ENCODE measurements at regions not wholly inside any gene's neighbourhood (a gene's known extent, or its start where the extent isn't known, plus 50 kb on each side); places are given as distances from the start of the nearest gene placed in this dataset.
A peak's percentile ranks its signal among the peaks of the same experiment; 100 is the strongest.
"Not testable (repeated sequence)": the region's sequence is repeated elsewhere in the genome, so short reads cannot be mapped to it uniquely, and the experiment has no call there.

DNA sequence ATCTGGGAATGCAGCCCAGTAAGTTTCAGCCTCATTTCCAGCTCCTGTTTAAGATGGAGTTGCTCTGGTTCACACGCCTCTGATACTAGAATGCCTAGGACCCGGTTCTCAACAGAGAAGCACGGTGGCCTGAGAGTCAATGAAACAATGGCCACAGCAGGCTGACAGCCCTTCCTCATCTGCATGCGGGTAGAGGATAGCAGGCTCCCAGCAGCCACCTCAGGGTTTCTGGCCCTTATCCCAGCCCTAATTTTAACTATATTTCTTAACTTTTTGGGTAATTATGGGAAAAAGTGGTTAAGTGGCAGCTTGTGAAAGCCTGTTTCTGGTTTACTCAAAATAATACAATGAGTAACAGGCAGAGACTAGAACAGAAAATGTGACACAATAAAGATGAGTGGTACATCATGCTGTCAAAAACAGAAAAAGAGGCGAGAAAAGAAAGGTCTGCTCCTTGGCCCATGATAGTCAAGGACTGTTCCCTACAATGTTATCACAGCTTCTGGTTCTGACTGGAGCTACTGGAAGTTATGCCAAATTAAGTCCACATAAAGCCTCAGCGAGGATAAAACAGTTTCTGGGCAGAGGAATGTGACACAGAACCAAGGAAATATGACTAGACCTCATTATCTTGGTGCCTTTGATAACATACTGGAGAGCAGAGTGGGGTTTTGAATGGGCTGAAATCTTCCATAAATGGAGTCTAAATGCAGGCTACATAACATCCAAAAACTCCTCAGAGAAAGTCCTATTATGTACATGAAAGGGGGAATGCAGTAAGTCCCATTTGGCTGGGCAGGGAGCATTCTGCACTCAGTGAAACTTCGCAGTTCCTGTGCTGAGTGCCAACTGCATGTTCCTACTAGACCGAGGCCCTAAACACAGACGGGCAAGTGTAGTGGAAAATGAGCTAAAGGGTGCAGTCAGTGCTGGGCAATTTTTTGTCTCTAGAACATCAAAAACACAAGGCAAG lies 92.1 kb downstream of the NIBAN1 start:
- ATAC-seq (replicated peaks in 1 of 2) (peak; percentile 82 to 87), DNase-seq (peak in 1 of 2 donors; percentile 24)
- peaks cover 48% of the 10 kb centered on the region for H3K4me1 Mint-ChIP-seq (ENCODE audit: low read depth)
- peak overlapping the region; percentile 48 to 65 for H3K4me3 Mint-ChIP-seq
- peaks cover 39% of the 10 kb centered on the region for H3K27me3 Mint-ChIP-seq (ENCODE audit: low read depth)
- H3K9me3 Mint-ChIP-seq = peaks cover 0 to 3% of the 10 kb centered on the region in 2 donors
- peak overlapping the region; percentile 80 for H3K27ac Mint-ChIP-seq
- peaks cover 5 to 21% of the 10 kb centered on the region in 2 donors for H3K36me3 Mint-ChIP-seq (ENCODE audit: insufficient read depth in 2 of 2)

DNA sequence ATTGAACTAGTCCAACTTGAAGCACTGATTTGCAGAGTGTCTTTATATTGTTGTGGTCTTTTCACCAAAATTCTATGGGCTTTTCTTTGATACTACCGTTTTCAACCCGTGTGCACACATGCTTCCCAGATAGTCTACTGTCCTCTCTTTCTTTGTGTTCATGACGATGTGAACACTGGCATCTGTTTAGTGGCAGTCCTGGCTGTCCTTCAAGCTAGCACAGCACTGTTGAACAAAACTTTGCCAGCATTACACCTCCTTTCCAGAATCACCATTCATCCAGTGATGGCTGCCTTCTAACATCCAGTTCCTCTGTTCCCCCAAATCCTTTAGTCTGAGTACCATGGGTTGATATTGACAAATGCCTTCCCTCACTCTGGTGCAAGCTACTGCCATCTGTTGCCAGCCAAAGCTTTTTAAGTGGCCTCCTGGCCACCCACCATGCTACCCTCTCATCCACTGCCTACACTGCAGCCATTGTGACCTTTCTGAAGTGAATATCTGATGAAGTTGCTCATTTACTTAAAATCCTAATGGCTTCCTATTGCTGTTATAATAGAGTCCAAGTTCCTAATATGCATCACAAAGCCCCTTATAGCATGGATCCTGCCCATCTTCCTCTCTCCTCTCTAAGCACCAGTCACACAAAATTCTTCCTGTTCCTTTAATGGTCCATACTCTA lies 94.3 kb downstream of the NIBAN1 start:
- Mint-ChIP-seq H3K27me3 (ENCODE audit: low read depth) (peaks cover 30% of the 10 kb centered on the region), H3K4me1 (ENCODE audit: low read depth) (peaks cover 51% of the 10 kb centered on the region), H3K36me3 (ENCODE audit: insufficient read depth in 2 of 2) (peaks cover 8 to 20% of the 10 kb centered on the region in 2 donors), H3K9me3 (peaks cover 0 to 3% of the 10 kb centered on the region in 2 donors), H3K27ac (peak overlapping the region; percentile 26), H3K4me3 (no peak overlapping the region)
- DNase-seq (no peak), ATAC-seq (replicated peaks in 1 of 2) (no peak)

DNA sequence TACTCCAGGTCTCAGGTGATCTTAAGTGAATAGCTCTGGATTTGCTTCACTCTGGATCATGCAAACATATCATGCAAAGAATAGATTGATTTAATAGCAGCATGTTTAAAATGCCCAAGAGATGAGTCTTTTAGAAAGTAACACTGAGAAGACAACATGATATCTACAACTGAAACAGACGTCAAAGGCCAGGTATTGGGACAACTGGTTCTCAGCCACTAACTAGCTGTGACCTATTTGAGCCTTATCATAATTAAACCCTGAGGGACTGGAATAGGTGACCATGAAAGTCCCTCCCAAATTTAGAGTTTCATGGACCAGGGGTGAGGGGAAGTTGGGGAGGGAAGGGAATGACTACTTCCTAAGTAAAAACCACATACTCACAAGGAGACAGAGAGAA lies 95.7 kb downstream of the NIBAN1 start:
- Mint-ChIP-seq H3K4me3 (no peak overlapping the region), H3K27me3 (ENCODE audit: low read depth) (peaks cover 30% of the 10 kb centered on the region), H3K9me3 (peaks cover 0 to 3% of the 10 kb centered on the region in 2 donors), H3K27ac (no peak overlapping the region), H3K36me3 (ENCODE audit: insufficient read depth in 2 of 2) (peaks cover 8 to 17% of the 10 kb centered on the region in 2 donors), H3K4me1 (ENCODE audit: low read depth) (peaks cover 42% of the 10 kb centered on the region)
- no peak for ATAC-seq (replicated peaks in 1 of 2)
- DNase-seq = no peak

DNA sequence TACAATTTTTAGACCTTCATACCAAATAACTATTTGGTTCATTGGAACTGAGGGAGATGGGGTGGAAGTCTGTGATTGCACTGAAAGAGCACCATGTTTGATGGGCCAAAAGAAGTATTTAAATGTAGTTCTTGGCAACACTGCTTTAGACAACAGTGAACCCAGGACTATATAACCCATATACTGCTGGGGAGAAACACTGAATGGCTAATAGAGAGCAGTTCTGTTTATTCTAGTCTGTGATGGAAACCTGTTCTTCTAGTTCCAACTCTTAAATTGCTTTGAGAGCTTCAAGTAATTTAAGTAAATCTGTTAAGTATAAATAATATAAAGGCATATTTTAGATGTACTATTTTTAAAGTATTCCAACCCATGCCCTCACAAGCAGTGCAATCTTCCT lies 96.3 kb downstream of the NIBAN1 start:
- Mint-ChIP-seq H3K27me3 (ENCODE audit: low read depth) (peaks cover 36% of the 10 kb centered on the region), H3K27ac (no peak overlapping the region), H3K36me3 (ENCODE audit: insufficient read depth in 2 of 2) (peaks cover 9 to 20% of the 10 kb centered on the region in 2 donors), H3K4me3 (no peak overlapping the region), H3K4me1 (ENCODE audit: low read depth) (peaks cover 36% of the 10 kb centered on the region), H3K9me3 (peaks cover 0 to 5% of the 10 kb centered on the region in 2 donors)
- DNase-seq = no peak
- ATAC-seq (replicated peaks in 1 of 2) = no peak

DNA sequence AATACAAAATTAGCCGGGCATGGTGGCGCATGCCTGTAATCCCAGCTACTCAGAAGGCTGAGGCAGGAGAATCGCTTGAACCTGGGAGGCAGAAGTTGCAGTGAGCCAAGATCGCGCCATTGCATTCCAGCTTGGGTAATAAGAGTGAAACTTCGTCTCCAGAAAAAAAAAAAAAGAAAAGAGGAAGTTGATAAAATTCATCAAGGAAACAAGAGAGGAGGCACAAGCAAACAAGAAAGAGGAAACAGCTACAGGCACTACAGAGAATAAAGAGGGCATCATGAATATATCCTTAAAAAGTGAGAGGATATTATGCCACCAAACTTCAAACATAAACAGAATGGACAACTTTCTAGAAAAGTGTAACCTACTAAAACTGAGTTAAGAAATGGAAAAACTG lies 98.3 kb downstream of the NIBAN1 start:
- not testable (repeated sequence) for ATAC-seq (replicated peaks in 1 of 2); H3K9me3 Mint-ChIP-seq; H3K4me3 Mint-ChIP-seq; H3K27ac Mint-ChIP-seq; DNase-seq
- Mint-ChIP-seq H3K27me3 (ENCODE audit: low read depth) (peaks cover 43% of the 10 kb centered on the region), H3K4me1 (ENCODE audit: low read depth) (peaks cover 17% of the 10 kb centered on the region), H3K36me3 (ENCODE audit: insufficient read depth in 2 of 2) (peaks cover 11 to 20% of the 10 kb centered on the region in 2 donors)

DNA sequence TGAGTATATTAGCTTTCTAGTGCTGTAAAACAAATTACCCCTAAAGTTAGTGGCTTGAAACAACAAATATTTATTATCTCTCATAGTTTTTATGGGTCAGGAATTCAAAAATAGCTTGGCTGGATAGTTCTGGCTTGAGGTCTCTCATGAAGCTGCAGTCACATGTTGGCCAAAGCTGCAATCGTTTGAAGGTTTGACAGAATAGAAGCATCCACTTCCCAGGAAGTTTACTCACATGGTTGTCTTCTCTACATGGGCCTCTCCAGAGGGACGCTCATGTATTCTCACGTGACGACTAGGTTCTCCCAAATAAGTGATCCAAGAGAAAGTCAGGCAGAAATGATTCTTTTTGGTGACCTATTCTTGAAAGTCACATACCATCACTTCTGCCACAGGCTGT lies 99.1 kb downstream of the NIBAN1 start:
- Mint-ChIP-seq H3K36me3 (ENCODE audit: insufficient read depth in 2 of 2) (peaks cover 8 to 15% of the 10 kb centered on the region in 2 donors), H3K4me3 (no peak overlapping the region), H3K4me1 (ENCODE audit: low read depth) (peaks cover 21% of the 10 kb centered on the region), H3K27ac (no peak overlapping the region), H3K9me3 (peaks cover 0 to 2% of the 10 kb centered on the region in 2 donors), H3K27me3 (ENCODE audit: low read depth) (peaks cover 38% of the 10 kb centered on the region)
- ATAC-seq (replicated peaks in 1 of 2) (no peak), DNase-seq (no peak)

DNA sequence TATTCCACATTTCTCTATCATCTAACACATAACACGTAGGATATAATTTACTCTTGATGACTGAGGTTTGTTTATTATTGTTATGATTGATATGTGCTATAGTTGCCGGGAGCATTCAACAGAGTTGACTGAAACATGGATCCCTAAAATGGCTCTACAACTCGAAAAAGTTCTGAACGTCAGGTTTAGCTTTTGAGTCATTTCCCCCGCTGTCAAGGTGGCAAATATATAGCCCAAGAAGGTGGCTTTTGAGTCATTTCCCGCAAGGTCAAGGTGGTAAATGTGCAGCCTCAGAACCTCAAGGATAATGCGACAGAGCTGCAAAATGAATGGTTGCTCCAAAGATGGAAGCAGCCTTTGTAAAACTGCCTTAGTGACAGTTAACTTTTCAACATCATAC lies 104.0 kb downstream of the NIBAN1 start:
- peak overlapping the region in 1 of 2 donors; percentile 36 for H3K4me3 Mint-ChIP-seq
- DNase-seq = peak; percentile 63 to 70
- ATAC-seq (replicated peaks in 1 of 2) = peak; percentile 42 to 56
- peaks cover 56% of the 10 kb centered on the region for H3K4me1 Mint-ChIP-seq (ENCODE audit: low read depth)
- H3K27ac Mint-ChIP-seq = peak overlapping the region; percentile 55
- peaks cover 0 to 2% of the 10 kb centered on the region in 2 donors for H3K9me3 Mint-ChIP-seq
- peaks cover 11 to 15% of the 10 kb centered on the region in 2 donors for H3K36me3 Mint-ChIP-seq (ENCODE audit: insufficient read depth in 2 of 2)
- peaks cover 13% of the 10 kb centered on the region for H3K27me3 Mint-ChIP-seq (ENCODE audit: low read depth)

DNA sequence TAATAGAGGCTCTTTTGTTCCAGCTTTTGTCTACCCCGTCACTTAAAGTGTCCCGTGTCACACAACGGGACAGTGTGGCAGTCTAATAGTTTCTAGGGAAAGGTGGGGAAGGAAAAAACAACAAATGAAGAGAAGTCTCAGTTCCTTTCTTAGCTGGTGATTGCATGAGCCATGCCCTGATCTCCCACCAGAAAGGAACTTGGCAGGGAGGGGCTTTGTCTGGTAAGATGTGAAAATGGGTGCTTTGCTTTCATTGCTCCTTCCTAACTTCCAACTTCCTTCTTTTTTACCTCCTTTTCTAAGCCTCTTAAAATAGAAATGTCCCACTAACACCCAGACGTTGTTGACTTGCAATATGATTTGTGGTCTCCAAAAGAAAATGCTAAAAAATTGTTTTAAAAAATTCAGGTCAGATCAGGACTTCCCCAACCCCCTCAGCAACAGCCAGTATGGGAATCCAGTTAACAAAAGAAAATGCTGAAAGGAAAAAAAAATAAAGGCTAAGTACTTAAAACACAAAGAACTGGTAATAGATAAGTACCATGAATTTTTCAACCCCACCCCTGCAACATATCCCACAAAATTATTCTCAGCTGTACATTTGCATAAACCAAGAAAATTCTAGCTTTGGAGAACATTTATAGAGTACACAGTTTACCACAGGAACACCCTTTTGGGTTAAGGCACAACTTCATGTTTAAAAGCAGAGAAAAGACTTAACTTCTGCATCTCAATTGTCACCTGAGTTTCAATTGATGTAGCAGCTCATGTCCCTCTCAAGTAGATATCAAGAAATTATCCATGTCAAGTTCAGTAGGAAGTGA lies 106.2 kb downstream of the NIBAN1 start:
- Mint-ChIP-seq H3K27me3 (ENCODE audit: low read depth) (peaks cover 15% of the 10 kb centered on the region), H3K4me3 (peak overlapping the region; percentile 78 to 90), H3K4me1 (ENCODE audit: low read depth) (peaks cover 60% of the 10 kb centered on the region), H3K27ac (peak overlapping the region; percentile 65), H3K9me3 (peaks cover 0 to under 1% of the 10 kb centered on the region in 2 donors), H3K36me3 (ENCODE audit: insufficient read depth in 2 of 2) (peaks cover 10 to 19% of the 10 kb centered on the region in 2 donors)
- ATAC-seq (replicated peaks in 1 of 2) (no peak), DNase-seq (no peak)

DNA sequence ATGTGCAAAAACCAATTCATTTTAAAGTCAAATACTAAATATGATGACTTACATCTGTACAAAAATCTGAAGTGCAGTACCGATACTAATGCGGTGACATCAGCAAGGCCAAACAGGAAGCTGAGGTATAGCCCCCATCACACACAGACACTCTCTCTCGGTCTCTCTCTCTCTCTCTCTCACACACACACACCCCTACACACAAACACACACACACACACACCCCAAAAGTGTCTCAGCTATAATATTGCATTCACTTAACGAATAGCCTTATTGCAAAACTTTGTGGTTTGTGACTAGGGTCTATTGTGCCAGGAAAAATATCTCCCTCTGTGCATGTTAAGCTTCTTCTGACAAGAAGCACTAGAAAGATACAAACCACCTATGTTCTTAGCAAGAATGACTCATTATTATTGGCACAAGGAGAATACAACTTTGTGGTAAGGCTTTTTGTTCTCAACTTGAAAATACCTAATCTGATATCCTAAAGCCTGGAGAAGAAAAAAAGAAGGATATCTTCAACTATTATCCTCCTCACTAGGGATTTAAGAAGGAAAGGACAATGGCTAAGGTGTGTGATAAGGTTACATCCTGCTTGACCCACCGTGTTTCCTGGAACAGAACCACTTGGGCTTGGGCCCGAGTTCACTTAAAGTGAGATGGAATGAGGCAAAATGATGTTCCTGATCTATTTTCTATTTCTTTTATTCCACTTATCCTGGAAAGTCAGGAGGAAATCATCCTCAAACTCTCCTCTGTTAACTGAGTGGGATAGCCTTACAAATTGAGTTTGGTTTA lies 107.1 kb downstream of the NIBAN1 start:
- ATAC-seq (replicated peaks in 1 of 2) (peak; percentile 82 to 87), DNase-seq (peak; percentile 71 to 78)
- Mint-ChIP-seq H3K27ac (peak overlapping the region; percentile 65), H3K4me3 (peak overlapping the region; percentile 78 to 90), H3K27me3 (ENCODE audit: low read depth) (peaks cover 10% of the 10 kb centered on the region), H3K36me3 (ENCODE audit: insufficient read depth in 2 of 2) (peaks cover 8 to 18% of the 10 kb centered on the region in 2 donors), H3K4me1 (ENCODE audit: low read depth) (peaks cover 60% of the 10 kb centered on the region), H3K9me3 (no peaks in the 10 kb centered on the region)

DNA sequence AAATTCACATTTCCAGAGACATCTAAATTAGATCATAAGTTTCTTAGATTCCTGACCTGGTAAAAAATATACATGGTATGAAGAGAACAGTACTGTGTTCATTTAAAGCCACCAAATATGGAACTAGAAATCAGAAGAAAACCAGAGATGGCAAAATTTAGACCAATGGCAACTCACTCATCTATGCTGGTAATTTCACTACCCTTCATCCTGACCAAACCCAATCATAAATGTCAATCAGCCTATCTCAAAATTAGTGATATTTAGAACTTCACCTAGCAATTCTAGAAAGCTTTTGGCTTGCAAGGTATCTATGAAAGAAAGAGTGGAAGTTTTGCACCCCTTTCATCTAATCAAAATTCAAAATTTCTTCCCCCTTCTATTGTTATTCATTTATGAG lies 107.7 kb downstream of the NIBAN1 start:
- Mint-ChIP-seq H3K4me3 (peak overlapping the region; percentile 78 to 90), H3K27me3 (ENCODE audit: low read depth) (peaks cover 10% of the 10 kb centered on the region), H3K27ac (peak overlapping the region; percentile 65), H3K36me3 (ENCODE audit: insufficient read depth in 2 of 2) (peaks cover 8 to 14% of the 10 kb centered on the region in 2 donors), H3K4me1 (ENCODE audit: low read depth) (peaks cover 60% of the 10 kb centered on the region), H3K9me3 (no peaks in the 10 kb centered on the region)
- no peak for DNase-seq
- peak; percentile 6 to 8 for ATAC-seq (replicated peaks in 1 of 2)

DNA sequence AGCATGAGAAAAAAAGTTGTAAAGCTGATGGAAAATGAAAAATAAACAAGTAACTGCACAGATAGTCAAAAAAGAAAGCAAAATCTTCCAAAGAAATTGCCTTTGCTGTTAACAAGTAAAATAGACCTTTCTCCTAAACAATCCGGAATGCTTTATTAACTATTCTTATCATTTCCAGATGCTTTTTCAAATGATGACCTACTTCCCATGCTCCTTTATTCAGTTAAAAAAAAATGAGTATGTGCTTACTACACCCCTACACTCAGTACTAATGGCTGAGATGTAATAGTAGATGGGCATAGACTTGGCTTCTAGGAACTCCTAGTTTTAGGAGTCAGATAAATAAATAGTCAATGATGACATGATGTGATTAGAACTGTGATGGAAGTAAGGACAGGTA lies 108.5 kb downstream of the NIBAN1 start:
- H3K4me3 Mint-ChIP-seq = peak overlapping the region; percentile 11 to 90
- no peak for ATAC-seq (replicated peaks in 1 of 2)
- peaks cover 10% of the 10 kb centered on the region for H3K27me3 Mint-ChIP-seq (ENCODE audit: low read depth)
- H3K36me3 Mint-ChIP-seq (ENCODE audit: insufficient read depth in 2 of 2) = peaks cover 8 to 14% of the 10 kb centered on the region in 2 donors
- no peak for DNase-seq
- no peaks in the 10 kb centered on the region for H3K9me3 Mint-ChIP-seq
- peaks cover 57% of the 10 kb centered on the region for H3K4me1 Mint-ChIP-seq (ENCODE audit: low read depth)
- peak overlapping the region; percentile 65 for H3K27ac Mint-ChIP-seq

Measured in activated T-cell treated with anti-CD3 and anti-CD28 coated beads, Interleukin-2, amount 50 U/mL, for 72 hours (primary cell).